Uterus (tissue), 2 donors: ENCODE measurements at regions not wholly inside any gene's neighbourhood (a gene's known extent, or its start where the extent isn't known, plus 50 kb on each side); places are given as distances from the start of the nearest gene placed in this dataset.

Experiments
- CTCF ChIP-seq, 4 experiments: fragments of 200-600 bp in 2 of 4; fragments of 450-650 bp in 2 of 4; sonication (generic) in 2 of 4; IDR thresholded peaks; one replicate each; pipeline ENCODE4 v1.5.1; 2016 to 2019; ENCODE audit warnings: antibody characterized with exemption in 4 of 4, mild to moderate bottlenecking in 2 of 4, moderate library complexity in 1 of 4
- POLR2A ChIP-seq, 2 donors: fragments of 450-650 bp; IDR thresholded peaks; one replicate each; pipeline ENCODE4 v1.6.1; 2016; ENCODE audit warnings: antibody characterized with exemption in 2 of 2, mild to moderate bottlenecking in 1 of 2, moderate library complexity in 1 of 2

- TF ChIP-seq CTCF (IDR thresholded peaks at IDR 0.05): no peak
- TF ChIP-seq POLR2A (IDR thresholded peaks at IDR 0.05): no peak
Observed at GRCh38 chr1:55554611-55555010, 339.4 kb upstream of the USP24 start.
